HL-60 (cell line): ENCODE measurements at regions not wholly inside any gene's neighbourhood (a gene's known extent, or its start where the extent isn't known, plus 50 kb on each side); places are given as distances from the start of the nearest gene placed in this dataset.

ENCODE experiments used
- GABPA ChIP-seq: IDR thresholded peaks from 2 replicates; pipeline ENCODE4 v1.6.1; 2012; ENCODE audit warnings: low read depth
- POLR2AphosphoS5 ChIP-seq: IDR thresholded peaks from 2 replicates; pipeline ENCODE4 v1.6.1; 2012; ENCODE audit warnings: low read depth
- SPI1 ChIP-seq: IDR thresholded peaks from 2 replicates; pipeline ENCODE4 v1.6.1; 2012; ENCODE audit warnings: low read depth, mild to moderate bottlenecking, borderline replicate concordance
- TF ChIP-seq, protein P1 (sequence below): IDR thresholded peaks from one replicate; pipeline ENCODE4 v1.5.1; 2011; ENCODE audit warnings: low read length, control low read depth, inconsistent platforms; ENCODE audit not compliant: insufficient read depth
- TF ChIP-seq, protein P2 (sequence below): IDR thresholded peaks from 2 replicates; pipeline ENCODE4 v1.6.1; 2012; ENCODE audit warnings: low read depth; ENCODE audit not compliant: insufficient replicate concordance

GRCh38 chr2:185510060-185510459, 228.5 kb upstream of the FSIP2 start:
- TF ChIP-seq, protein P1, sequence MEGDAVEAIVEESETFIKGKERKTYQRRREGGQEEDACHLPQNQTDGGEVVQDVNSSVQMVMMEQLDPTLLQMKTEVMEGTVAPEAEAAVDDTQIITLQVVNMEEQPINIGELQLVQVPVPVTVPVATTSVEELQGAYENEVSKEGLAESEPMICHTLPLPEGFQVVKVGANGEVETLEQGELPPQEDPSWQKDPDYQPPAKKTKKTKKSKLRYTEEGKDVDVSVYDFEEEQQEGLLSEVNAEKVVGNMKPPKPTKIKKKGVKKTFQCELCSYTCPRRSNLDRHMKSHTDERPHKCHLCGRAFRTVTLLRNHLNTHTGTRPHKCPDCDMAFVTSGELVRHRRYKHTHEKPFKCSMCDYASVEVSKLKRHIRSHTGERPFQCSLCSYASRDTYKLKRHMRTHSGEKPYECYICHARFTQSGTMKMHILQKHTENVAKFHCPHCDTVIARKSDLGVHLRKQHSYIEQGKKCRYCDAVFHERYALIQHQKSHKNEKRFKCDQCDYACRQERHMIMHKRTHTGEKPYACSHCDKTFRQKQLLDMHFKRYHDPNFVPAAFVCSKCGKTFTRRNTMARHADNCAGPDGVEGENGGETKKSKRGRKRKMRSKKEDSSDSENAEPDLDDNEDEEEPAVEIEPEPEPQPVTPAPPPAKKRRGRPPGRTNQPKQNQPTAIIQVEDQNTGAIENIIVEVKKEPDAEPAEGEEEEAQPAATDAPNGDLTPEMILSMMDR: no peak
- TF ChIP-seq, protein P2, sequence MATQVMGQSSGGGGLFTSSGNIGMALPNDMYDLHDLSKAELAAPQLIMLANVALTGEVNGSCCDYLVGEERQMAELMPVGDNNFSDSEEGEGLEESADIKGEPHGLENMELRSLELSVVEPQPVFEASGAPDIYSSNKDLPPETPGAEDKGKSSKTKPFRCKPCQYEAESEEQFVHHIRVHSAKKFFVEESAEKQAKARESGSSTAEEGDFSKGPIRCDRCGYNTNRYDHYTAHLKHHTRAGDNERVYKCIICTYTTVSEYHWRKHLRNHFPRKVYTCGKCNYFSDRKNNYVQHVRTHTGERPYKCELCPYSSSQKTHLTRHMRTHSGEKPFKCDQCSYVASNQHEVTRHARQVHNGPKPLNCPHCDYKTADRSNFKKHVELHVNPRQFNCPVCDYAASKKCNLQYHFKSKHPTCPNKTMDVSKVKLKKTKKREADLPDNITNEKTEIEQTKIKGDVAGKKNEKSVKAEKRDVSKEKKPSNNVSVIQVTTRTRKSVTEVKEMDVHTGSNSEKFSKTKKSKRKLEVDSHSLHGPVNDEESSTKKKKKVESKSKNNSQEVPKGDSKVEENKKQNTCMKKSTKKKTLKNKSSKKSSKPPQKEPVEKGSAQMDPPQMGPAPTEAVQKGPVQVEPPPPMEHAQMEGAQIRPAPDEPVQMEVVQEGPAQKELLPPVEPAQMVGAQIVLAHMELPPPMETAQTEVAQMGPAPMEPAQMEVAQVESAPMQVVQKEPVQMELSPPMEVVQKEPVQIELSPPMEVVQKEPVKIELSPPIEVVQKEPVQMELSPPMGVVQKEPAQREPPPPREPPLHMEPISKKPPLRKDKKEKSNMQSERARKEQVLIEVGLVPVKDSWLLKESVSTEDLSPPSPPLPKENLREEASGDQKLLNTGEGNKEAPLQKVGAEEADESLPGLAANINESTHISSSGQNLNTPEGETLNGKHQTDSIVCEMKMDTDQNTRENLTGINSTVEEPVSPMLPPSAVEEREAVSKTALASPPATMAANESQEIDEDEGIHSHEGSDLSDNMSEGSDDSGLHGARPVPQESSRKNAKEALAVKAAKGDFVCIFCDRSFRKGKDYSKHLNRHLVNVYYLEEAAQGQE: no peak
- TF ChIP-seq POLR2AphosphoS5 (no peak), GABPA (no peak), SPI1 (no peak)
